ENCODE measurements at regions not wholly inside any gene's neighbourhood (a gene's known extent, or its start where the extent isn't known, plus 50 kb on each side); places are given as distances from the start of the nearest gene placed in this dataset.

DNA sequence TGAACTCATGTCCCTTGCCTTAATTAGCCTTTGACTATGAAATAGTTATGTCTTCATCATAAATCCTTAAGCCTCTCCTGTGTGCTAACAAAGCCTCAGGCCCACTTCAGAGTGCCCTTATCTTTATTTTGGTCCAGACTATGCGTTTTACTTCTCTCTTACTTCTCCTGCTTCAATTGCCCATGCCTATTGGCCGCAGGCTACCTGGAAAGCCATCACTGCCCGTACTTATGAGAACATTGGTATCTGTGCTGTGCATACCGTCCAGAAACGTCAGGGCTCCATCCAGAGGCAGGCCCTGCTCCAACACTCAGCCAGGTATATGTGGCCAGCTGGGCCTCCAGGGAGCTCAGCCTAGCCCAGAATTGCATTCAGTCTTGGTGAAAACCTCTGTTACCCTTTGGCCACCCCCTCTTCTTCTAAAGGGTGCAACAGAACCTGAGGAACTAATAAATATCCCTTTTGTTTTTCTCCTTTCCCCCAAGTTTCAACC, 212.4 kb upstream of the MTPN start:
- no peak for DNase-seq (ENCODE audit: low read depth in 4 of 4, low spot score in 3 of 4)

DNA sequence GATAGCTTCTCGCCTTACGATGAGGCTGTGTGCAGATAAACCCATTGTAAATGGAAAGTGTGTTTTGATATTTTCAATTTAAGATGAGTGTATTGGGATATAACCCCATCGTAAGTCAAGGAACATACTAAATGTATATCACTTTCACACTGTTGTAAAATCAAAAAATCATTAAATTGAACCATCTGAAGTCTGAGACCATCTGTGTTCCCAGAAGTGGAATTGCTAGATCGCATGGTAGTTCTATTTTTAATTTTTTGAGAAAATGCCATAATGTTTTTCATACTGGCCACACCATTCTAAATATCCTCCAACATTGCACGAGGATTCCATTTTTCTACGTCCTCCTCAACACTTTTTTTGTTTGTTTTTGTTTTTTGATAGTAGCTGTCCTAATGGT, 209.1 kb upstream of the MTPN start:
- no peak for DNase-seq (ENCODE audit: low read depth in 4 of 4, low spot score in 3 of 4)

DNA sequence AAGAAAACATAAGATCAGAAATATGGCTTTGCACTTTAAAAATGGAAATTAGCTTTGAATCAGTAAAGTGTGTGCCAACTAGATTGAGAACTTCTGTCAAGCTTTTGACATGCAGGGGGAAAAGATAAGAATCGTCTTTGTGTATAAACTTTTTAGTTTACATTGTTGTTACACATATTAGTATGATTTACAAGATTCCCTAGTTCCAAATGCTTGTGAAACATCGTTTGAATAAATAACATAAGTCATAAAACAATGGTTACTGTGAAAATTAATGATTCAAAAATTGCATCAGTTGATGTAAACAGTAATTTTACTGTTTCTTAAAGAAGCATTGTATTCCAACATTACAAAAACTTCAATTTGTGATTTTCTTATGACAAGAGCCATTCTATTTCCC, 207.6 kb upstream of the MTPN start:
- no peak for DNase-seq (ENCODE audit: low read depth in 4 of 4, low spot score in 3 of 4)

DNA sequence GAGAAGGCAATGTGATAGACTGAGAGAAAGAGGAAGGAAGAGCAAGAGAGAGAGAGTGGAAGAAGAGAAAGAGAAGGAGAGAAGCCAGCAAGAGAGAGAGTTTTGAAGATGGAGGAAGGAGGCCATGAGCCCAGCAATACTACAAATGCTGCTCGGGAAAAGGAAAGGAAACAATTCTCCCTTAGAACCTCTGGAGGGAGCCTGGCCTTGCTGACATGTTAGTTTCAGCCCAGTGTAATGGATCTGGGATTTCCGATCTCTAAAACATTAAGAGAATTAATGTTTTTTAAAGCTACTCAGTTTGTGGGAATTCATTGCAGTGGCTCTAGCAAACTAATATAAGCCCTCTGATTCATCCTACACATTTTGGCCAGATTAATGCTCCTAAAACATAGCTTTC, 206.8 kb upstream of the MTPN start:
- DNase-seq (ENCODE audit: low read depth in 4 of 4, low spot score in 3 of 4), result no peak

DNA sequence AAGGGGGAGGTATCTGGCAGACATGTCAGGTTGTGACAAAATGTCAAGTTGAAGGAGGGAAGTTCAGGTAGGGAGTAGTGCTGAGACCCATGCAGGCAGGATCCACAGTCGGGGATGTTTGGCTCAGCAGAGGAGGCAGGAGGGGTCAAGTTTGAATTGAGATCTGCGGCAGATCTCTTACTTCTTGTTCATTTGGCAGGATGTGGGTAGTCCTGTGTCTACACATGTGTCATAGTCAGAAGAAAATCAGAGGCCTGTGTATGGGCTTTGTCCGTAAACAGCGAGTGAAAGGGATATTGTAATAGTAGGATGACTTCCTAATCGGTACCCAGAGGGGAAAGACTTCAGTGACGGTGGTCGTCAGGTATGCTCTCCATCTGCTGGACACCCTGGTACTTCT, 203.8 kb upstream of the MTPN start:
- no peak for DNase-seq (ENCODE audit: low read depth in 4 of 4, low spot score in 3 of 4)

DNA sequence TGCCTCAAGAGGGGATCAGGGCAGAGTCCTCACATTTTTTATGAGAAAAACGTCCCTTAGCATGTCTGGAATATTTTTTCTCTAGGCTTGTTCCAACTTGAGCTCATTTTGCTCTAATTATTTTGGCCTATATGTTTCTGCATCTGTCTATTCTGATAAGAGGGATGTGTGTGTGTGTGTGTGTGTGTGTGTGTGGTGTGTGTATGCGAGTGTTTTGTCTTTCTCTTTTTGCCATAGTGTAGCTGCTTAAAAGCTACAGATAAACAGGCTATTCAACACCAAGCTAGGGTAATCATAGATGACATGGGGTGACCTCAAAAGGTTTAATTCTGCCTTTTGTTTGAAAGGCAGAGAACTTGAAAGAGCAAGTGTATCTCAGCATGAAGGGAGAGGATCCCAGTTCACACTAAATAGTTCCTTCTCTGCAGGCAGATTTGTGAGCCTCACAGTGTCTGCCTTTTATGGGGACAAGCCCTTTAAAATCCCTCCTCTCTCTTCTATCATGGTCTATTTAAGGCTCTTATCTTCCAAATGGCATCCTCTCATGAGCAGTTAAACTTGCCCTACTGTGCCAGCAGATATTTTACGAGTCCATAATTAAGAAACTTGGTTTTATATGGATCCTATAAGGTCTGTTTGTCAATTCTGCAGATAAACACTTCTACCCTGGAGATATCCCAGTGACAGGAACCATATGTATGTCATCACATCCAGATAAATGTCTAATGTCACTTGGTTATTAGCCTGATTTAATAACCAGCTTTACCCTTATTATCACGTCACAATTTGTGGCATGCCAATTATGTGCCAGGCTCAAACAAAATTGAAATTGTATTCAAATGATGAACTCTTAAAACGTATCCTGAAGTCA, 202.9 kb upstream of the MTPN start:
- DNase-seq (ENCODE audit: low read depth in 4 of 4, low spot score in 3 of 4), result no peak

DNA sequence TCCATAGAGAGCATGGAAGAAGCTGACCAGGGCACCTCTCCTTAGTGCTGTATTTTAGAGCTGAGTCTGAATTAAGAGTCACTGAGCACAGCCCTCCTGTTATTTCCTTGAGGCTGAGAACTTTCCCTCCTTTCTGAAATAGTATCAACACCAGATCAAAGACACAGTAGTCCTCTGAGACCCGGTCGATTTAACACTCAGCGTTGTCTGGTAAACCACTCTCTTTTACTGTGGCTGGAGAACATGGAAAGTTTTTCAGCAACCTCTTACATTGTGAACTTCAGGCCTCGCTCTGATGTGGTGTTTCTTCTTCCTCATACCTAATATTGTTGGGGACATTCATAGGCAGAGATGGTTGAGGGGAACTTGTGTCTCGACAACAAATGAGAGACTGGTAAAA, 202.0 kb upstream of the MTPN start:
- DNase-seq (ENCODE audit: low read depth in 4 of 4, low spot score in 3 of 4), result no peak

DNA sequence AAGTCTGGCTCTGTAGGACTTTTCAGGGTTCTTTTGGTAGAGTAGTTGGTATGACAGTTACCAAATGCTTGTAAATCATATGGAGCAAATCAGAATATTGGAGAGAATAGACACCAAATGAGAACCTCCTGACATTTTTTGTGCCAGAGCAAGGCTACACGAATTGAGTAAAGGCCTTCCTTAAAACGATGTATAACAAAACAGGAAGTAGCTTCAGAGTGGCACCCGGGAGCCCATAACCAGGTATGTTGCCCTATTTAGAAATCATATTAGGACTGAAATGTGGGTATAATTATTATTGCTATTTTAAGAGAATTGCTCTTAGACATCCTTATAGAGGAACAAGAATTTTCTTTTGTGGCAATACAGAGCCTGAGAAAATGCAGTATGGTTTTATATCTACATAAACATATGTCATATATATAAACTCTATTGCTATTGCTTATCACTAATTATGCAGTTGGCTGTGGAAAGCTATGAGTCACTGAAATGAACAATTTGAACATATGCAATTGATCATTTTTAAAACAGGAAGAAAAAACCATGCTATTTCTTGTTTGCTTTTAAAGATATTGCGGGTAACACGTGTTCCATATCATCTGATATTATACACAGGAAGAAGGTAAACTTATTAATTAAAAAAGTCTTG, 197.4 kb upstream of the MTPN start:
- peak in 1 of 4 donors; percentile 6 for DNase-seq (ENCODE audit: low read depth in 4 of 4, low spot score in 3 of 4)

DNA sequence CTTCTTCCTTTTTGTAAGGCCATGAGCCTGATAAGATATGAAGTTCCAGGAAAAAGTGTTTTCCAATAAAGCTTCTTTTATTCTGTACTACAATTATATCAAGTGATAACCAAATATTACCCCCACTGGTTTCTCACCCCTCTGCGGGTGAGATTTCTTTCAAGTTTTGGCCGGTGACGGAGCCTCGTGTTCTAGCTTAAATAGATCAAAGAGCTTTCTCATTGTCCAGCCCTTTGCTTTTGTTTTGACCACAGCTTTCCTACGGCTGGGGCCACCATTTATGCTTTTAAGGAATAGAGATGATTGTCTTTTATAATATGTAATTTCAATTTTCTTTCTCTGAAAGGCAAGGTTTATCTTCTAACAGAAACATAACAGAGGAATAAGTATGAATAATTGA, 196.7 kb upstream of the MTPN start:
- DNase-seq (ENCODE audit: low read depth in 4 of 4, low spot score in 3 of 4), result no peak

DNA sequence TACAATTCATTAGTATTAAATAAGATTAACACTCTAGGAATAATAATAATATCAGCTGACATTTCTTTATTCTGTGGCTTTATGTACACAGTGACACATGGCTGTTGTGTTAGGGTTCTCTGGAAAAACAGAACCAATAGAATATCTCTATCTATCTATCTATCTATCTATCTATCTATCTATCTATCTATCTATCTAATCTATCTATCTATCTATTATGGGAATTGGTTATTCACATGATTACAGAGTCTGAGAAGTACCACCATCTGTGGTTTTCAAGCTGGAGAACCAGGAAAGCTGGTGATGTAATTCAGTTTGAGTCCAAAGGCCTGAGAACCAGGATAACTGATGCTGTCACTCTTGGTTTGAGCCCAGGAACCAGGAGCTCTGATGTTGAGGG, 194.1 kb upstream of the MTPN start:
- DNase-seq (ENCODE audit: low read depth in 4 of 4, low spot score in 3 of 4), result no peak

DNA sequence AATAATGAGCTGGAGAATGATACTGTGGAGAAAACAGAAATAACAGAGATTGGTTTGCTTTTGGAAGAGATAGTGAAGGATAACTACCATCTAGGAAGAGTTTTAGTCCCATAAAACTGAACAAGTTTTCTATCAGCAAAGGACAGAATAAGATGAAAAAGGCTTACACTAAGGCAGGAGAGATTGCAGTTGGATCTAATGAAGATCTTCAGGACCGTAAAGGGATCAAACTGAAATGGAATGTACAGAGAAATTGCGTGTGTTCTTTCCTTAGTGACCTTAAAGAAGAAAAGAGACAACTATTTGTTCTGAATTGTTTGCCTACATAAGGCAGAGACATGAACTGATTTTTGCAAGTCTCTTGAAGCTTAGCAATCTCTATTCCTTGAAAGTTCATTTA, 191.7 kb upstream of the MTPN start:
- no peak for DNase-seq (ENCODE audit: low read depth in 4 of 4, low spot score in 3 of 4)

DNA sequence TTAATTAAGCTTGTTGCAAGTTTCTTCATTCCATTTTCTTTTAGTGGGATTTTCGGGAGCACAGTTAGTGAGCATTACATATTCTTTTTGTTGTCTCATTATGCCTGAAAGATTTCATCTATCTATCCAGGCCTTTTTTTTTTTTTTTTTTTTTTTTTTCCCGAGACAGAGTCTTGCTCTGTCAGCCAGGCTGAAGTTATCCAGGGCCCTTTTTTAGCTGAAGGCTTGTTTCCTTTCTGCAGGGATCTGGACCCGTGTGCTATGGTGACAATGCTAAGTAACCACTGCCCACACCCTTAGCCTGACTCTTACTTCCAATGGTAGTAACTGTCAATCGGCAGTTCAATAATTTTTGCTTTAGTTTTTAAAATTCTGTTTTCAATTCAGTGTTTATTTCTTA, 190.8 kb upstream of the MTPN start:
- no peak for DNase-seq (ENCODE audit: low read depth in 4 of 4, low spot score in 3 of 4)

DNA sequence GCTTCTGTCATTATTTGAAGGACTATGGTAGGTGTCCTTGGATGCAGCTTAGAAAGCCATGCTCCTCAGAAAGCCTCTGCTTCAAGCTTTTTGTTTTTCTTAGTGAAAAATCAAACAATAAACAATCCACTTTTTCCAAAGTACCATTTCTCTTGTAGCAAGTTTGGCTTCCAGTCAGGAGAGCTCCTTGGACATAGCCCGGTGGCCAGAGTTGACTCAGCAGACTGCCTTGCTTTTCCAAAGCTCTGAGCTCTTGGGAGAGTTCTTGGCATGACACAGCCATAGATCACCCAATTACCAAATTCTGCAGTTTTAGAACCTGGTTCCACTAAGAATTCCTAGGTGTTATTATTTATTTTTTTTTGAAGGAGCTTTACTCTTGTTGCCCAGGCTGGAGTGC, 189.4 kb upstream of the MTPN start:
- no peak for DNase-seq (ENCODE audit: low read depth in 4 of 4, low spot score in 3 of 4)

DNA sequence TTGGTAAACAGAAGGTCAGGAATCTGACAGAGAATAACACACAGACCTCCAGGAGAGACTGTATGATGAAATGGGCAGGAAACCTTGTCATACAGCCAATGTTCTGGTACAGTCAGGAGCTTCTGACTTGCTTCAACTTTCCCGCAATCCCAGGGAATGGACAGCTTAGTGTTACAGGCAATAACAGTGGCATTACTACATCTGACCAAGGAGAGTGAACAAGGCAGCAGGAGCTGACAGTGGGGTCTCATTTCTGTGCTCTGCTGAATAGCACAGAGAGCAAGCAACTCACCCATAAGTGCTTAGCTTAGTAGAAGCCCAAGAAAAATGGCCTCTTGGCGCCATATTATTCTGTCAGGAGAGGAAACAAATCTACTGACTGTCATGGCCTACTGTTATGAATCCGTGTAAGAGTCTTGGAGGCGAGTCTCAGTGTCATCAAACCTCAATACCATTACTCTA, 186.2 kb upstream of the MTPN start:
- DNase-seq (ENCODE audit: low read depth in 4 of 4, low spot score in 3 of 4), result no peak

DNA sequence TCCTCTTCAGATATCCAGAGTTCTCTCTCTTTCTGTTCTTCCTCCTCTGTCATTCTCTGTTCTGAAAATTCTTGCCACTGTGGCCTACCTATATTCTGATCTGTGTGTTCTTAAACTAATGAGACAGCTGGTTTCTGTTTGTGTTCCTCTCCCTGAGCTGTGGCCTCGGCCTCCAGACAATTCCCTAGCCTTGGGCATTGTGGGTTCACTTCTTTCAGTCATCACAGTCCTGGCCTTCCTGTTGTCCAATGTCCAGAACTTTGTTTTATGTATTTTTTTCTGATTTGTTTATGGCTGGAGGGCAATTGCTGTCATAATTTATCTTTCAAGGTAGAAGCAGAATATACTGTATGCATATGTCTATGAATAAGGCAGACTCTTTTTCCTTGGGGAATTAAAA, 173.2 kb upstream of the MTPN start:
- DNase-seq (ENCODE audit: low read depth in 4 of 4, low spot score in 3 of 4), result no peak

DNA sequence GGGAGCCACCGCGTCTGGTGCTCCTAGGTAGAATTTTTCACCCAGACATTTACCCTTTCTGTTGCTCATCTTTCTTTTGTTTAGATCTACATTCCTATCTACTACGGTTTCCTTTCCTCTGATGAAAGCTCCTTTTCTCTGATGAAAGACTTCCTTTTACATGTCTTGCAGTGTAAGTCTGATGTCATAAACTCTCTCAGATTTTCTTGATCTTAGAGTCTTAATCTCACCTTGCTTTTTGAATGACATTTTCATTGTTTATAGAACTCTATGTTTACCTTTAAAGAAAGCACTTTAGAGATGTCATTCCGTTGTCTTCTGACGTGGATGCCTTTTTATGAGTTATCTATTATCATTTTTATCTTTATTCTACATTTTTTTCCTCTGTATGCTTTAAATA, 171.8 kb upstream of the MTPN start:
- DNase-seq (ENCODE audit: low read depth in 4 of 4, low spot score in 3 of 4), result no peak

DNA sequence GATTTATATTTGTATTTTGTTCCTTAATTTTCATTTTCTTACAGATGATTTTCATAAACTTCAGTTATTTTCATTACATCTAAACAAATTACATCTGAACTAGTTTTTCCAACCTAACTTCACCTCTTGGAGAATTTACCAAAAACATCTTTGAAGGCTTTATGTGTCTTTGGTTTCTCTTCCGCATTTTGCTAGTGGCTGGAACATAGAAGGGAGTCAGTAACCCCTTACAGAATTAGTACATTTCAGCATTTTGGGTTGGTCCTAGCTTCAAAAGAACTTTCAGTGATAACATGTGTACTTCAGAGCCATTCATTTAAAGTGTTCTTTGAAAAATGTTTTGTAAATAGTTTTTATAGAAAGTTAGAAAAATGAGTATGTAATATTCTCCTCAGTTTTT, 169.8 kb upstream of the MTPN start:
- no peak for DNase-seq (ENCODE audit: low read depth in 4 of 4, low spot score in 3 of 4)

DNA sequence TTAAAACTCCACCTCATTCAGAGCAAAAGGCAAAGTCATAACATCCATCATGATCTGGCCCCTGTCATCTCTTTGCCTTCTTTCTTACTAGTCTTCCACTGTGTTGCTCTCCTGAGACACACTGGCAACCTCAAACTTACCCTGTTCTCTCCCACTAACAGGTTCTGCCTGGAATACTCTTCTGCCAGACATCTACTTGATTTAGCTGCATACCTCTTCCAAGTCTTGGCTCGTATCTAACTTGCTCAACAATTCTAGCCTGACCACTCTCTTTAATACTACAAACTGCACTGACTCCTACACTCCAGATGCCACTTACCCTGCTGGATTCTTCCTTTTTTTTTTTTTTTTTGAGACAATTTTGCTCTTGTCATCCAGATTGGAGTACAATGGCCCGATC, 167.0 kb upstream of the MTPN start:
- no peak for DNase-seq (ENCODE audit: low read depth in 4 of 4, low spot score in 3 of 4)

DNA sequence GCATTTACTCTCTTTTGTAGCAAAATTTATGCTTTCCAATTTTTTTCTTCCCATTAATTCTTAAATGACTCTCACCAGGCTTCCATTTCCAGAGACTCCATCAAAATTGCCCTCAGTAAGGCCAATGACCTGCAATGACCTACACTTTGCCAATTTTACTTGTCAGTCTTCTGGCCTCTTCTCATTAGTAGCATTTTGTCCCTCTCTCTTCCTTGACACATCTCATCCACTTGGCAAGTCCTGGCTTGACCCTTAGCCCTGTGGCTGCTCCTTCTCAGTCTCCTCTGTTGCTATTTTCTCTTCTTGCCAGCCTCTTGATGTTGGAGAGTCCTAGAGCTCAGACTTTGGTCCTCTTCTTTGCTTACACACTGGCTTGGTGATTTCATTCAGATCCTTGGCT, 166.1 kb upstream of the MTPN start:
- DNase-seq (ENCODE audit: low read depth in 4 of 4, low spot score in 3 of 4), result no peak

DNA sequence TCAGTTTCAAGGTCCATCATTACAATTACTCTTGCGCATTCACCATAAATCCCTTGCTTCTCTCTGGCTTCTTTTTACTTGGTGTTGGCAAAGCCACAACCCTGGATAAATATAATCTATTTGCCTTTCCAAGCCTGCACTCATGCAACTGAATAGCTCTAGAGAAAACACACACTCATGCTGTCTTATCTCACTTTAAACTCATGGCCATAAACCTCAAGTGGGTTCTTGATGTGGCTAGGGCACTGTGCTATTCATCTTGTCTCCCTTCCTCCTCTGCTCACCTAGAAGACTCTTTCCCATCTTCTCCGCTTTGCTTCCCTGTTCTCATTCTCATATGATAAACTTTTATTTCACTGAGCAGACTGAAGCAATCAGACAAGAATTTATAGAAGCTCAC, 165.4 kb upstream of the MTPN start:
- DNase-seq (ENCODE audit: low read depth in 4 of 4, low spot score in 3 of 4), result no peak

DNA sequence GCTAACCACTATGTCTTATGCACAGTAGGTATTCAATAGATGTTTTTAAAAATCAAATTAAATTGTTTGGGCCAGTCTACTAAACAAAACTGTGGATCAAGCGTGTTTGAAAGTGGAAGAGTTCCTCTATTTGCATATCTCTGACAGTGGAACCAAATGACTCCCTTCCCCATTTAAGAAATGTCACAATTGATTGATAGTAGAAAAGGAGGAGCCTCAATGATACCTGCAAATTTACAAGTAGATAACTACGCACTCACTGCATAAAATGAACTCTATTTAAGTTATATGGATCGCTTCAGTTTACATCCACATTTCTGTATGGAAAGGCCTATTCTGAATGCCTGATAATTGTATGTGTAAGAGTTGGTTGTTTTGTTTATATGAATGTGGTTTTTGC, 163.3 kb upstream of the MTPN start:
- no peak for DNase-seq (ENCODE audit: low read depth in 4 of 4, low spot score in 3 of 4)

DNA sequence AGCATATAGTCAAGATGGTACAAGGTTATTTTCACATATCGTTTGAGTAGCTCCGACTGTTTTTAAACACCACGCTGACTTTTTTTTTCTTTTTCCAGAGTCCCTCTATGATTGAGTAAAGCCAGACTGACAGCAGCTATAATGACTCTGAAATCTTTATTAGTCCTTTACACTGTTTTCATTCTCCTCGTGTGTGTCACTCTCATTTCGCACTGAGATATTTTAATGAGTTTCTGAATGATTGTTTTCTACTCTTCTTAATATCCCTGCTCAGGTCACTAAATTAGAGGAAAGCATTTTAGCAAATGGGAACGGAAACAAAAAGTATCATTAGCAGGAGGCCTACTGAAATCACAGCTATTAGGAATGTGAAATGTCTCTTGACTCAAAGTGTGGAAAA, 162.3 kb upstream of the MTPN start:
- no peak for DNase-seq (ENCODE audit: low read depth in 4 of 4, low spot score in 3 of 4)
